H9 (cell line): ENCODE measurements at regions not wholly inside any gene's neighbourhood (a gene's known extent, or its start where the extent isn't known, plus 50 kb on each side); places are given as distances from the start of the nearest gene placed in this dataset.

ENCODE experiments used
- DNase-seq: peaks from one replicate; pipeline ENCODE4 v3.0.0-alpha.2; 2017
- H2AFZ ChIP-seq: one replicate; pipeline ENCODE4 v1.6.1; 2013; ENCODE audit warnings: mild to moderate bottlenecking, low read length, control low read depth, moderate library complexity
- H2AK5ac ChIP-seq: 2 replicates; pipeline ENCODE4 v1.6.1; 2013; ENCODE audit warnings: low read length, control low read depth, mixed read lengths; ENCODE audit not compliant: insufficient read length
- H2BK120ac ChIP-seq: one replicate; pipeline ENCODE4 v1.6.1; 2013; ENCODE audit warnings: low read depth, mild to moderate bottlenecking, low read length, control low read depth, inconsistent platforms; ENCODE audit not compliant: poor library complexity, severe bottlenecking
- H2BK12ac ChIP-seq: 2 replicates; pipeline ENCODE4 v1.6.1; 2013; ENCODE audit warnings: low read length, control low read depth, mixed read lengths, low read depth; ENCODE audit not compliant: insufficient read length
- H2BK15ac ChIP-seq: 2 replicates; pipeline ENCODE4 v1.6.1; 2013; ENCODE audit warnings: low read depth, low read length, control low read depth
- H2BK20ac ChIP-seq: one replicate; pipeline ENCODE4 v1.6.1; 2013; ENCODE audit warnings: low read depth, mild to moderate bottlenecking, low read length, control low read depth, inconsistent platforms; ENCODE audit not compliant: poor library complexity, severe bottlenecking
- H2BK5ac ChIP-seq: 2 replicates; pipeline ENCODE4 v1.6.1; 2013; ENCODE audit warnings: low read length, control low read depth, mixed read lengths; ENCODE audit not compliant: insufficient read length
- H3K14ac ChIP-seq: 2 replicates; pipeline ENCODE4 v1.6.1; 2013; ENCODE audit warnings: low read length, control low read depth; ENCODE audit not compliant: insufficient read depth
- H3K18ac ChIP-seq: 2 replicates; pipeline ENCODE4 v1.6.1; 2013; ENCODE audit warnings: low read depth, mild to moderate bottlenecking, mixed read lengths, low read length, control low read depth; ENCODE audit not compliant: insufficient read length
- H3K23ac ChIP-seq: 2 replicates; pipeline ENCODE4 v1.6.1; 2013; ENCODE audit warnings: low read length, control low read depth, mixed read lengths, low read depth; ENCODE audit not compliant: insufficient read length
- H3K23me2 ChIP-seq: 2 replicates; pipeline ENCODE4 v1.6.1; 2013; ENCODE audit warnings: low read depth, mild to moderate bottlenecking, mixed read lengths, low read length, control low read depth; ENCODE audit not compliant: insufficient read length, poor library complexity, severe bottlenecking
- H3K27ac ChIP-seq: 2 replicates; pipeline ENCODE4 v1.5.1; 2013; ENCODE audit warnings: low read length, control low read depth, mixed read lengths, low read depth; ENCODE audit not compliant: insufficient read length
- H3K27me3 ChIP-seq: 2 replicates; pipeline ENCODE4 v1.6.1; 2013; ENCODE audit warnings: low read length, control low read depth, inconsistent platforms; ENCODE audit not compliant: insufficient read depth
- H3K4ac ChIP-seq: 2 replicates; pipeline ENCODE4 v1.6.1; 2013; ENCODE audit warnings: low read depth, mild to moderate bottlenecking, control low read depth, inconsistent platforms, low read length, moderate library complexity
- H3K4me1 ChIP-seq: 2 replicates; pipeline ENCODE4 v1.6.1; 2013; ENCODE audit warnings: low read length, control low read depth, inconsistent platforms; ENCODE audit not compliant: insufficient read depth
- H3K4me2 ChIP-seq: 2 replicates; pipeline ENCODE4 v1.6.1; 2013; ENCODE audit warnings: low read length, control low read depth, mixed read lengths; ENCODE audit not compliant: insufficient read length, insufficient read depth
- H3K56ac ChIP-seq: 2 replicates; pipeline ENCODE4 v1.6.1; 2013; ENCODE audit warnings: low read depth, mild to moderate bottlenecking, mixed read lengths, low read length, control low read depth; ENCODE audit not compliant: insufficient read length
- H3K79me1 ChIP-seq: 2 replicates; pipeline ENCODE4 v1.6.1; 2013; ENCODE audit warnings: low read depth, mild to moderate bottlenecking, moderate library complexity, low read length, control low read depth, inconsistent platforms; ENCODE audit not compliant: insufficient read depth, poor library complexity, severe bottlenecking
- H3K79me2 ChIP-seq: 2 replicates; pipeline ENCODE4 v1.6.1; 2013; ENCODE audit warnings: low read length, control low read depth, inconsistent platforms; ENCODE audit not compliant: insufficient read depth
- H3K9ac ChIP-seq: 2 replicates; pipeline ENCODE4 v1.6.1; 2013; ENCODE audit warnings: low read length, control low read depth, mixed read lengths; ENCODE audit not compliant: insufficient read length; ENCODE audit errors: extremely low read depth
- H3K9me3 ChIP-seq: one replicate; pipeline ENCODE4 v1.6.1; 2013; ENCODE audit warnings: low read depth, low read length, inconsistent platforms; ENCODE audit not compliant: control insufficient read depth
- H3T11ph ChIP-seq: one replicate; pipeline ENCODE4 v1.6.1; 2013; ENCODE audit warnings: mild to moderate bottlenecking, low read length, control low read depth, inconsistent platforms
- H4K20me1 ChIP-seq: one replicate; pipeline ENCODE4 v1.6.1; 2013; ENCODE audit not compliant: control insufficient read depth, insufficient read length, insufficient read depth
- H4K5ac ChIP-seq: 2 replicates; pipeline ENCODE4 v1.6.1; 2013; ENCODE audit warnings: low read depth, mild to moderate bottlenecking, mixed read lengths, low read length, control low read depth; ENCODE audit not compliant: insufficient read length
- H4K8ac ChIP-seq: replicated peaks from 2 replicates; pipeline ENCODE4 v1.6.1; 2013; ENCODE audit warnings: low read length, control low read depth, mixed read lengths, low read depth; ENCODE audit not compliant: insufficient read length
- H4K91ac ChIP-seq: 2 replicates; pipeline ENCODE4 v1.6.1; 2013; ENCODE audit warnings: low read depth, mild to moderate bottlenecking, moderate library complexity, mixed read lengths, low read length, control low read depth; ENCODE audit not compliant: insufficient read length
- H3K27ac Mint-ChIP-seq, 3 experiments: 2 replicates in 2 of 3; 3 replicates in 1 of 3; pipeline ENCODE4 v1.8.0; 2020 to 2021; ENCODE audit warnings: mixed read lengths in 3 of 3, mild to moderate bottlenecking in 1 of 3, moderate library complexity in 1 of 3
- H3K27me3 Mint-ChIP-seq: 2 replicates; pipeline ENCODE4 v1.8.0; 2021; ENCODE audit warnings: low read depth, mild to moderate bottlenecking, moderate library complexity, mixed read lengths
- H3K36me3 Mint-ChIP-seq, 3 experiments: 2 replicates in 2 of 3; 3 replicates in 1 of 3; pipeline ENCODE4 v1.8.0; 2020 to 2021; ENCODE audit warnings: low read depth in 3 of 3, mixed read lengths in 3 of 3; ENCODE audit not compliant: insufficient read depth in 1 of 3
- H3K4me1 Mint-ChIP-seq, 2 experiments: 2 replicates each; pipeline ENCODE4 v1.8.0; 2020; ENCODE audit warnings: mixed read lengths in 2 of 2
- H3K4me3 Mint-ChIP-seq, 2 experiments: 2 replicates in 1 of 2; 3 replicates in 1 of 2; pipeline ENCODE4 v1.8.0; 2020 to 2021; ENCODE audit warnings: mild to moderate bottlenecking in 2 of 2, mixed read lengths in 2 of 2, moderate library complexity in 1 of 2
- H3K9me3 Mint-ChIP-seq, 2 experiments: 2 replicates in 1 of 2; 3 replicates in 1 of 2; pipeline ENCODE4 v1.8.0; 2020; ENCODE audit warnings: mild to moderate bottlenecking in 2 of 2, mixed read lengths in 2 of 2, moderate library complexity in 1 of 2
- CTCF ChIP-seq: fragments of 200-600 bp; sonication (generic); conservative IDR thresholded peaks from 3 replicates; pipeline ENCODE4 v1.8.0; 2021; ENCODE audit warnings: antibody characterized with exemption, mild to moderate bottlenecking
- WGBS: extraction: QIAGEN DNeasy Blood & Tissue Kit; methylation state at CpG from one replicate; pipeline ENCODE4 v1.1.7; 2013; ENCODE audit warnings: missing lambda C conversion rate, low lambda C conversion rate, mixed read lengths; ENCODE audit not compliant: insufficient read length; ENCODE audit errors: extremely low coverage; 5-methylcytosine and 5-hydroxymethylcytosine counted together

- Histone ChIP-seq H3K18ac (no peak overlapping the region), H3K4me1 (no peaks in the 10 kb centered on the region), H3K27me3 (no peaks in the 10 kb centered on the region), H3K56ac (no peak overlapping the region), H2BK5ac (no peak overlapping the region), H3K9me3 (no peaks in the 10 kb centered on the region), H2BK15ac (no peak overlapping the region), H3K9ac (no peak overlapping the region), H2AFZ (no peak overlapping the region), H2BK20ac (no peak overlapping the region), H3K4me2 (no peak overlapping the region), H3K4ac (no peak overlapping the region), H3T11ph (no peak overlapping the region), H4K8ac (no peak overlapping the region), H3K79me2 (no peaks in the 10 kb centered on the region), H3K79me1 (no peaks in the 10 kb centered on the region), H2BK12ac (no peak overlapping the region), H3K23me2 (no peaks in the 10 kb centered on the region), H4K5ac (no peak overlapping the region), H3K14ac (no peak overlapping the region), H3K27ac (no peak overlapping the region), H2AK5ac (no peak overlapping the region), H3K23ac (no peak overlapping the region), H4K91ac (no peak overlapping the region), H4K20me1 (peaks cover 2% of the 10 kb centered on the region), H2BK120ac (no peak overlapping the region)
- peaks cover 3% of the 10 kb centered on the region for H3K27me3 Mint-ChIP-seq
- H3K36me3 Mint-ChIP-seq, result no peaks in the 10 kb centered on the region
- peak; percentile 60 for TF ChIP-seq CTCF
- DNase-seq, result peak; percentile 63
- no peak overlapping the region; a peak in 1 of 7 replicates for H3K27ac Mint-ChIP-seq
- H3K4me1 Mint-ChIP-seq, result no peaks in the 10 kb centered on the region
- H3K9me3 Mint-ChIP-seq, result no peaks in the 10 kb centered on the region
- WGBS, result no CpG with 5 or more reads among the region's 7 CpGs
- H3K4me3 Mint-ChIP-seq, result no peak overlapping the region
These were observed 159.9 kb upstream of the AJAP1 start for GRCh38 chr1:4494558-4494957.
